AG09319 (cell line): ENCODE measurements at regions not wholly inside any gene's neighbourhood (a gene's known extent, or its start where the extent isn't known, plus 50 kb on each side); places are given as distances from the start of the nearest gene placed in this dataset.

ENCODE experiments used
- DNase-seq: peaks from one replicate; pipeline ENCODE4 v3.0.0-alpha.2; 2010; ENCODE audit warnings: low read depth; ENCODE audit errors: extremely low read depth
- CTCF ChIP-seq: IDR thresholded peaks from 2 replicates; pipeline ENCODE4 v1.5.1; 2011; ENCODE audit warnings: low read depth, mild to moderate bottlenecking, inconsistent platforms, low read length, moderate library complexity

GRCh38 chr6:137291441-137291840 lies 72.3 kb upstream of the IFNGR1 start:
- DNase-seq = no peak
- TF ChIP-seq CTCF = no peak

- no peak for TF ChIP-seq CTCF
- no peak for DNase-seq
Measured at GRCh38 chr6:137290601-137291261, 71.5 kb upstream of the IFNGR1 start.

- no peak for TF ChIP-seq CTCF
Measured at GRCh38 chr6:137286916-137287315, 67.7 kb upstream of the IFNGR1 start.

GRCh38 chr6:137286368-137286767 lies 67.2 kb upstream of the IFNGR1 start:
- DNase-seq = no peak
- no peak for TF ChIP-seq CTCF

More at GRCh38 chr6:137286916-137287315, 67.7 kb upstream of the IFNGR1 start:
- no peak for DNase-seq

- no peak for TF ChIP-seq CTCF
- DNase-seq = no peak
Measured at GRCh38 chr6:137284811-137285110, 65.6 kb upstream of the IFNGR1 start.

GRCh38 chr6:137283940-137284810 lies 65.0 kb upstream of the IFNGR1 start:
- TF ChIP-seq CTCF = no peak
- DNase-seq = no peak

- no peak for TF ChIP-seq CTCF
- no peak for DNase-seq
Measured at GRCh38 chr6:137283080-137283479, 63.9 kb upstream of the IFNGR1 start.
